Smooth muscle cell (in vitro differentiated cells): ENCODE measurements at regions not wholly inside any gene's neighbourhood (a gene's known extent, or its start where the extent isn't known, plus 50 kb on each side); places are given as distances from the start of the nearest gene placed in this dataset.

ENCODE experiments used
- DNase-seq: peaks from one replicate; lab custom pipeline; 2025; ENCODE audit not compliant: unreplicated experiment; lab: John Stamatoyannopoulos, UW
- H2AFZ ChIP-seq: fragments of 200-600 bp; sonication (generic); 2 replicates; pipeline ENCODE4 v1.6.0; 2016; ENCODE audit warnings: antibody characterized with exemption, low read depth, mild to moderate bottlenecking
- H3F3A ChIP-seq: fragments of 200-600 bp; sonication (generic); 2 replicates; pipeline ENCODE4 v1.6.0; 2017; ENCODE audit warnings: antibody characterized with exemption, low read depth
- H3K27ac ChIP-seq: fragments of 200-600 bp; sonication (generic); 2 replicates; pipeline ENCODE4 v1.5.1; 2016; ENCODE audit warnings: low read depth, mild to moderate bottlenecking
- H3K27me3 ChIP-seq: fragments of 200-600 bp; sonication (generic); 2 replicates; pipeline ENCODE4 v1.6.1; 2016; ENCODE audit warnings: low read depth, mild to moderate bottlenecking
- H3K36me3 ChIP-seq: fragments of 200-600 bp; sonication (generic); 2 replicates; pipeline ENCODE4 v1.5.1; 2016; ENCODE audit warnings: low read depth
- H3K4me1 ChIP-seq: fragments of 200-600 bp; sonication (generic); 2 replicates; pipeline ENCODE4 v1.5.1; 2016; ENCODE audit warnings: low read depth
- H3K4me2 ChIP-seq: fragments of 200-600 bp; sonication (generic); 2 replicates; pipeline ENCODE4 v1.6.0; 2016; ENCODE audit warnings: mild to moderate bottlenecking
- H3K4me3 ChIP-seq: fragments of 200-600 bp; sonication (generic); 2 replicates; pipeline ENCODE4 v1.5.1; 2016; ENCODE audit warnings: mild to moderate bottlenecking
- H3K79me2 ChIP-seq: fragments of 200-600 bp; sonication (generic); 2 replicates; pipeline ENCODE4 v1.6.0; 2016; ENCODE audit warnings: low read depth, mild to moderate bottlenecking
- H3K9ac ChIP-seq: fragments of 200-600 bp; sonication (generic); 2 replicates; pipeline ENCODE4 v1.6.0; 2016; ENCODE audit warnings: low read depth
- H3K9me3 ChIP-seq: fragments of 200-600 bp; sonication (generic); replicated peaks from 2 replicates; pipeline ENCODE4 v1.5.1; 2016; ENCODE audit warnings: low read depth
- H4K20me1 ChIP-seq: fragments of 200-600 bp; sonication (generic); 2 replicates; pipeline ENCODE4 v1.6.0; 2016; ENCODE audit warnings: low read depth
- WGBS: methylation state at CpG from one replicate; pipeline ENCODE4 v1.1.7; 2016; ENCODE audit warnings: low lambda C conversion rate; 5-methylcytosine and 5-hydroxymethylcytosine counted together
- TF ChIP-seq, protein P1 (sequence below): fragments of 200-600 bp; sonication (generic); IDR thresholded peaks from 2 replicates; pipeline ENCODE4 v1.5.1; 2017; ENCODE audit warnings: borderline replicate concordance, mild to moderate bottlenecking, antibody characterized with exemption; ENCODE audit not compliant: insufficient read depth, poor library complexity, severe bottlenecking

DNA sequence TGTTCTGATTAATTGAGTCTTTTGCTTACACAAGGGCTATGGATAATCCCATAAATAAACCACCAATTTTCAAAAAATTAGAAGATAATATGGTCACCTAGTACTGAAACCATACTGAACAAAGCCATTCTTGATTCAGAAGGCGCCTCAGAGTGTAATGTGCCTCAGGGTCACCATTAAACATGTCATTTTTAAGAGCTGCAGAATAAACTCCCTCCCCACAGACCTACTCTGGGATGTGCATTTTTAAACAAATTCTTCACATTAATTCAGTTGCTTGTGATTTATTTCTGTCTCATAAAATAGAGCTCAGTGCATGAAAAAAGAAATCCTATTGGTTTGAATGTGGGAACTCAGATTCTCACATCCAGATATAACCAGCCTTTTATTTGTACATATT, 202.1 kb upstream of the HEY2 start:
- Histone ChIP-seq H2AFZ (peak overlapping the region; percentile 43), H3F3A (no peaks in the 10 kb centered on the region), H3K4me1 (no peaks in the 10 kb centered on the region), H3K27me3 (no peaks in the 10 kb centered on the region), H3K4me2 (no peak overlapping the region), H3K9me3 (no peaks in the 10 kb centered on the region), H3K9ac (no peak overlapping the region), H3K79me2 (no peaks in the 10 kb centered on the region), H3K27ac (no peak overlapping the region), H4K20me1 (no peaks in the 10 kb centered on the region), H3K4me3 (no peak overlapping the region), H3K36me3 (no peaks in the 10 kb centered on the region)
- TF ChIP-seq, protein P1, sequence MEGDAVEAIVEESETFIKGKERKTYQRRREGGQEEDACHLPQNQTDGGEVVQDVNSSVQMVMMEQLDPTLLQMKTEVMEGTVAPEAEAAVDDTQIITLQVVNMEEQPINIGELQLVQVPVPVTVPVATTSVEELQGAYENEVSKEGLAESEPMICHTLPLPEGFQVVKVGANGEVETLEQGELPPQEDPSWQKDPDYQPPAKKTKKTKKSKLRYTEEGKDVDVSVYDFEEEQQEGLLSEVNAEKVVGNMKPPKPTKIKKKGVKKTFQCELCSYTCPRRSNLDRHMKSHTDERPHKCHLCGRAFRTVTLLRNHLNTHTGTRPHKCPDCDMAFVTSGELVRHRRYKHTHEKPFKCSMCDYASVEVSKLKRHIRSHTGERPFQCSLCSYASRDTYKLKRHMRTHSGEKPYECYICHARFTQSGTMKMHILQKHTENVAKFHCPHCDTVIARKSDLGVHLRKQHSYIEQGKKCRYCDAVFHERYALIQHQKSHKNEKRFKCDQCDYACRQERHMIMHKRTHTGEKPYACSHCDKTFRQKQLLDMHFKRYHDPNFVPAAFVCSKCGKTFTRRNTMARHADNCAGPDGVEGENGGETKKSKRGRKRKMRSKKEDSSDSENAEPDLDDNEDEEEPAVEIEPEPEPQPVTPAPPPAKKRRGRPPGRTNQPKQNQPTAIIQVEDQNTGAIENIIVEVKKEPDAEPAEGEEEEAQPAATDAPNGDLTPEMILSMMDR: no peak
- DNase-seq: no peak
- WGBS: 83% methylated on average over 1 of the region's 1 CpG

DNA sequence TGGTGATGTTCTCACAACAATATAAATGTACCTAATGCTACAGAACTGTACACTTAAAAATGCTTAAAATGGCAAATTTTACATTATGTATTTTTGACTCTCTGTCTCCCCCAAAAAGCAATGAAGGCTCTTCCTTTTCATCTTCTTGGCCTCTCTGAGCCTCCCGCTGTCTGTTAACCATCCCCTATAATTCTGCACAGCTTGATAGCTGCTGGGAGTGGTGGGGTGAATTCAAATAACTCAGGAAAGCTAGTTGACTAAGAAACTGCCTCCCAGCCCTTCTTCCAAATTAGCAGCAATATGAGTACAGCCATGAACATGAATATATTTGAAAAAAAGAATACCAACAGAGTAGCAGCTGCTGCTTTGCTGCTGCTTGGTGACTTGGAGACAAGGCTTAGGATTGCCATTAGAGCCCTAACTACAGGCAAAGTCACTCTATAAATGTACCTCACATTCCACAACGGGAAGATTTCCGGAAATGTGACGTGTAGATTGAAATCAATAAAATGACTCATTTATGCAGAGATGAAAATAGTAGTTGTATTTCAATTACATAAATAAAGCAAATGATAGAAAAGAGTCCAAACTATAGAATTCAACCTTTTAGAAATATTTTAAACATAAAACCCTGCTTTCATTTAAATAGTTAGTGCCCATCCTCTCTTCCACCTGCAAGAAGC, 200.1 kb upstream of the HEY2 start:
- Histone ChIP-seq H3K9me3 (no peaks in the 10 kb centered on the region), H2AFZ (no peak overlapping the region), H3K36me3 (no peaks in the 10 kb centered on the region), H3K4me1 (peaks cover 3% of the 10 kb centered on the region), H3K27ac (no peak overlapping the region), H3K4me3 (no peak overlapping the region), H3K9ac (no peak overlapping the region), H3K27me3 (no peaks in the 10 kb centered on the region), H4K20me1 (no peaks in the 10 kb centered on the region), H3F3A (no peaks in the 10 kb centered on the region), H3K79me2 (no peaks in the 10 kb centered on the region), H3K4me2 (no peak overlapping the region)
- TF ChIP-seq, protein P1: no peak
- 89% methylated on average over 4 of the region's 4 CpGs for WGBS
- DNase-seq: no peak

DNA sequence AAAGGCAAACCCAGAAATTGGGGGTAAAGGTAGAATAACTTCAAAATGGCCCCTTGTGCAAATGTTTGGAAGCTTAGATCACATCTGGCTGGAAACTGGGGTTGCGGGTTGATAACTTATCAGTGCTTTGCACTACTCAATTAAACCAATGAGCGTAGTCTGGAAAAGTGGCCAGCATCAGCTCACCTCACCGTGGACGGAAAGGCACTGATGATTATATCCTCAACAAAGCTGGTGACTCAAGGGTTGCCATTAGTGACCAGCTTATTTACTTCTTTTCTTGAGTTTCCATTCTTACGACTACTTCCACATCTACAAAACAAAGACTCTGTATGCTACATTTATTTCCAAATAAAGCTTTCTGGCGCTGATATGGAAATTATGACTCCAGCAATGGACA, 198.5 kb upstream of the HEY2 start:
- WGBS: 64% methylated on average over 6 of the region's 6 CpGs
- Histone ChIP-seq H3K27ac (no peak overlapping the region), H3K9me3 (no peaks in the 10 kb centered on the region), H2AFZ (peak overlapping the region; percentile 31), H3K4me3 (no peak overlapping the region), H3K36me3 (no peaks in the 10 kb centered on the region), H3K9ac (no peak overlapping the region), H3F3A (no peaks in the 10 kb centered on the region), H4K20me1 (no peaks in the 10 kb centered on the region), H3K79me2 (no peaks in the 10 kb centered on the region), H3K27me3 (no peaks in the 10 kb centered on the region), H3K4me2 (no peak overlapping the region), H3K4me1 (peaks cover 7% of the 10 kb centered on the region)
- TF ChIP-seq, protein P1: no peak
- no peak for DNase-seq

DNA sequence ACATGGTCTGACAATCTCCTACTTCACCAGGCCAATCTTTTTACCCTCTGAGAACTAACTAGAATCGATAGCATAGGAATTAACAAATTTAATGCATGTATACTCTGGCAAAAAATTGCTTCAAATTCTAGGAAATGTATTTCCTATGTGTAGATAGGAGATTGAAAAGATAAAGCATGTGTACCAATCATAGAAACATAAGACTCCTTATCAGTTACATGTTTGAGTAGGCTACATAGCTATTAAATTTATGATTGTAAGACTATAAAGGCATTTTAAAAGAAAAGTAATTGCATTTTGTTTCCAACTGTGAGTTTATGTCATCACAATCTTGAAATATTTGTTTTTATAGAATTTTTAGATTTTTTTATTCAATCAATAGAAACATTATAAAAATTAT, 196.6 kb upstream of the HEY2 start:
- no peak overlapping the region for H3K27ac ChIP-seq
- H4K20me1 ChIP-seq: no peaks in the 10 kb centered on the region
- no peaks in the 10 kb centered on the region for H3K9me3 ChIP-seq
- no peak overlapping the region for H3K4me2 ChIP-seq
- peaks cover 7% of the 10 kb centered on the region for H3K4me1 ChIP-seq
- H3K27me3 ChIP-seq: no peaks in the 10 kb centered on the region
- WGBS: 95% methylated on average over 1 of the region's 1 CpG
- peaks cover 2% of the 10 kb centered on the region for H3F3A ChIP-seq
- no peak for DNase-seq
- no peaks in the 10 kb centered on the region for H3K79me2 ChIP-seq
- H3K36me3 ChIP-seq: no peaks in the 10 kb centered on the region
- H3K9ac ChIP-seq: no peak overlapping the region
- TF ChIP-seq, protein P1: no peak
- H2AFZ ChIP-seq: no peak overlapping the region
- H3K4me3 ChIP-seq: no peak overlapping the region
